AG08396 (cell line): ENCODE measurements at regions not wholly inside any gene's neighbourhood (a gene's known extent, or its start where the extent isn't known, plus 50 kb on each side); places are given as distances from the start of the nearest gene placed in this dataset.
"Not testable (repeated sequence)": the region's sequence is repeated elsewhere in the genome, so short reads cannot be mapped to it uniquely, and the experiment has no call there.

Experiments
- DNase-seq: peaks from one replicate; pipeline ENCODE4 v3.0.0; 2012; ENCODE audit warnings: low spot score, mixed read lengths

DNA sequence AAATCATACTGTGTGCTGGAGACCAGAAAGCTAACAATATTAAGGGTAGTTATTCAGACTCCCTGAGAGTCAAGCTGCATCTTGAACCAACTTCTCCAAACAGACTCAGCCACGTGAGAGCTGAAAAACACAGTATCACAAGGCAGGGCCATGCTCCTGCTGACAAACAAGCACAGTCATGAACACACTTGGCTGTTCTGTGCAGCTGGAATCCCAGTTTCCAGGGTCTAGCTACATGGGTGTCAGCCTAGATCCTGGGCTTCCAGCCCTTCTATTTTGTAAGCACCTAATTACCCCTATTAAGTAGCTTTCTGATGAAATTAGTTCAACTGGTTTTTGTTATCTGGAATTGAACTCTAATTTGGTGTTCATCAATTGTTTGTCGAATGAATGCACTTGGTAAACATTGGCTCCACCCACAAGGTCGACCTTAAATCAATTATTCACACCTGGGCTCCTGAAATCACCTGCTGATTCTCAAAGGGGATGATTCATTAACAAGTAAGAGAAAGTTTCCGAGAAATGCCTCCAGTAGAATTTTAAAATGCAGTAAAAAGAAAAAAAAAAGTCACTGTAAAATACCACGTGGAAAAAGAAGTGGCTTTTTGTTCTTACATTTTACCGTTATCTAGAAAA is 179.3 kb downstream of the ZC3H11B start:
- no peak for DNase-seq

- DNase-seq: no peak
Measured at GRCh38 chr1:219433001-219433400, 179.9 kb downstream of the ZC3H11B start.

DNA sequence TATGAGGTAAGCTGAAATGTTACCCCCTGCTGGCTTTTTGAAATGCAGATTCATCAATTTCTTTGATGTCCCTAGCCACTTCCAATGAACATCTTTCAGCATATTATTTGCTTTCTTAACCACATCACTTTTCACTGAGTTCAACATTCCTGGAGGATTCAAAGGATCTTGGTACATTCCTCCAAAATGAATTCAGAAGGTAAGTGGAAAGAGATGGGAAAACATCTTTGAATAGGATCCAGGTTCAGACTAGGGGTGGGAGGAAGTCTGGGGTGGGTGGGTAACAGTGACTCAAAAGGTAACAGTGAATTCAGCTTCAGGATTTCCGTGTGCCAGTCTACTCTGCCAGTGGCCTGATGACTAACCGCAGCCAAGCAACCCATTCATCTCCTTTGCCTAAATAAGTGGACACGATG is 180.7 kb downstream of the ZC3H11B start:
- no peak for DNase-seq

- no peak for DNase-seq
Measured at GRCh38 chr1:219430419-219430818, 182.5 kb downstream of the ZC3H11B start.

DNA sequence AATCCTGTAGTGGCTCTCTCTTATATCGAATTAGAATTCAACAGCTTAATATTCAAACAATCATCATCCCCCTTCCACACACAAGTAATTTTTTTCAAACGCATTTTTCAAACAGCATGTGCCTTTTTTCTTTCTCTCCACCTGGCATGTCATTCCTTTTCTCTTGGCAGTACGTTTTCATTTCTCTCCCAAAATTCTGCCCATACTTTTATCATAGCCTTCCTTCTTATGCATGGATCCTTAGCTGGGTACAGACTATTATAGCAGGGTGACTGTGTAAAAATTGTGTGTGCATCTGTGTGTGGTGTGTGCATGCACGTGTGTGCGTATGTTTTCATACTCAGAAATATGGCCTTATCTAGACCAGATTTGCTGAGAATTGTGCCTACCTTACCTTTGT is 184.3 kb downstream of the ZC3H11B start:
- DNase-seq: no peak

DNA sequence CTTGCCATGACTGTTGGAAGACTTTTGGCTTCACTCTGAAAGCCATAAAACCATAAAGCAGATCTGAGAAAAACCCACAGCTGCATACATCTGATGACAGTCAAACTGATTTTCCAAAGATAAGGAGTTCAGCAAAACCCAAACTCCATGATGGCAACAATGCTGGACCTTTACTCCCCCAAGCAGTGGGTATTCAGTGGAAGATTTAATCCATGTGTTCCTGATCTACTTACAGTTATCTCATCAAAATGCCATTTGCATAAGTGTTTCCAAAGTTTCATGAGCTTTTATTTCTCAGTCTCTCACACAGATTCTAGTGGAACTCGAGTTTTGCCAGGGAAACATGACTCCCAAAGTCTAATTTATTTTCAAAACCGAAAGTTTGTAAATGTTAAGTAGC is 184.9 kb downstream of the ZC3H11B start:
- no peak for DNase-seq

- DNase-seq: no peak
Measured at GRCh38 chr1:219427403-219427802, 185.5 kb downstream of the ZC3H11B start.

GRCh38 chr1:219422811-219423598 is 189.9 kb downstream of the ZC3H11B start:
- DNase-seq: peak; percentile 24

- DNase-seq: no peak
Measured at GRCh38 chr1:219420913-219421312, 192.0 kb downstream of the ZC3H11B start.

DNA sequence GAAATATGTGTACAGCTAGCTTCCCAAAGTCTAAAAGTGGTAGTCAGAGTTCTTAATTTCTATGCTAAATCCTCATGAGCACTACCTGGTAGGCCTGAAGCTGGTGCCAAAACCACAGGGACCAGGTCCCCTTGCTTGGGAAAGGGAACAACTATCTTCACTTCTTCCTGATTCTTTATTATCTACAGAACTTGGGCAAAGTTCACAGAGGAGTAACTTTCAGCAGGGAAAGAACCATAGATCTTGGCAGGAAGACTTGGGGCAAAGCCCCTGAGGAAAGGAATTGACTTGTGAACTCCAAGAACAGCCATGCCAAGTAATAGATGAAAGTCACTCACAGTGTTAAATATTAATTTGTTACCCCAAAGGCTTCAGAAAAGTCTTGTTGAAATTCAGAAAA is 193.0 kb downstream of the ZC3H11B start:
- no peak for DNase-seq

DNA sequence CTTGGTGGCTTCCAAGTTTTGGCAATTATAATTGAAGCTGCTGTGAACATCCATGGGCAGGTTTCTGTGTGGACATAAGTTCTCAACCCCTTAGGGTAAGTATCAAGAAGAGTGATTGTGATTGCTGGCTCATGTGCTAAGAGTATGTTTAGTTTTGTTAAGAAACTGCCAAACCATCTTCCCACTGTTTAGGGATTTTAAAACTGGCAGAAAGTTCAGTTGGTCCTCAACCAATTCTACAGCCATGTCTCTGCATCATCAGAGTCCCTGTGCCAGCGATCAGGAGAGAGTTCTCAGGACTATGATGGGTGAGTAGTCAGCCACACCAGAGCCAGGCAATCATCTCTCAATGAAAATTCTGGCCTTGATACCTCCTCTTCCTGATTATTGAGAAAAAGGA is 193.8 kb downstream of the ZC3H11B start:
- DNase-seq: no peak

- DNase-seq: no peak
Measured at GRCh38 chr1:219417610-219418009, 195.3 kb downstream of the ZC3H11B start.

DNA sequence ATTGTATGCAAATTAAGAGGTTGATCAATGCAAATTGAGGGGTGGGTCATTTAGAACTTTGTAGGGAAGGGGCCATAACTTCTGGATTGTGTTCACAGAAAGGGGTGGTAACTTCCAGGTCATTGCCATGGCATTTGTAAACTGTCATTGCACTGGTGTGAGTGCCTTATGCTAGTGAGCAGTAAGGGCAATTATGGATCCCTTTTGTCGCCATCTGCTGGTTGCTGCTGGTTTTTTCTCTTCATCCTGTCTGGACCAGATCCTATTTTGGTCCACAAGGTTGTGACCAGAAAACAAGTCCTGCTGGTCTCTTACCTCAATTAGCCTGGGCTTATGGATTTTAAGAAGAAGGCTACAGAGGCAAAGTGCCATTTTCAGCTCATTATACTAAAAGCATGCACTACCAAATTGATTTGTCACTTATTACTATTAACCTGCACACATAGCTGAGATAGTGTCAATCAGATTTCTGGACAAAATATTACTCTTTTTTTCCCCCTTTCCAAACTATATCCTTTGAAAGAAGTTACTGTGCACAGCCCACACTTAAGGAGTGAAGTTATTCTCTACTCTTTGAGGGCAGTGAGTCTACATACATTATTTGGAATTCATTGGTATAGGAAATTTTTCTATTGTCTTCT is 196.2 kb downstream of the ZC3H11B start:
- peak; percentile 25 for DNase-seq

GRCh38 chr1:219415915-219416314 is 197.0 kb downstream of the ZC3H11B start:
- no peak for DNase-seq

- no peak for DNase-seq
Measured at GRCh38 chr1:219415433-219415832, 197.5 kb downstream of the ZC3H11B start.

- DNase-seq: no peak
Measured at GRCh38 chr1:219414250-219414649, 198.7 kb downstream of the ZC3H11B start.

DNA sequence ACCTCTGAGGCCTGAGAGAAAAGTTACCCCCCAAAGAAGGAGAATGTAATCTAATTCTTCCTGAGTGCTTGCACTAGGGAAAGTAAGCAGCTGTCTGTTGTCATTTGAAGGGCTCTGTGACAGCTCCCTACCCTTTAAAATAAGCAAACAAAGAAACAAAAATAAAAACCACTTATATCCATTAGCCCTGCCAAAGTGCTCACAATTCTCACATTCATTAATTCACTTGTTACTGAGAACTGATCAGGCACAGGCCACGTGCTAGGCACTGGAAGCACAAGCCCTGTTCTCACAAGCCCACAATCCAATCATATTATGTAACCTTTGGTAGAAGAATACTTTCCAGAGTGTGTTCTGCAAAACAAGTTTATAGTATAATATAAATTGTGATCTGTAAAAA is 199.4 kb downstream of the ZC3H11B start:
- no peak for DNase-seq

DNA sequence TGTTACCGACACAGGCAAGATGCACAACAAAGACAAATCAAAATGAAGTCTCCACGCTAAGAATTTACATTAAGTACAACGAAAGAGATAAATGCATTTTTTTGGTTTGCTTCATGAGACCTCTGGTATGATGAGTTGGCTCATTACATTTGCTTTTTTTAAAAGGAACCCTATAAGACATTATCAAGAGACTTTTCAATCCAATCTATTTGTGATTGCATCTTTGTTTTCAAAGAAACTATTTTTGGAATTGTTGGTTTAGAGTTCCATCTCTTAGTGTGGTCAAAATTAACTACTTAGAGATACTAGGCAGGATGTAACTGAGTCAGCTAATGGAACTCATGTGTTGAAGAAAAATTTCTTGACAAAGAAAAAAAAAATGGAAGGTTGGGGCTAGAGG is 200.1 kb downstream of the ZC3H11B start:
- no peak for DNase-seq

DNA sequence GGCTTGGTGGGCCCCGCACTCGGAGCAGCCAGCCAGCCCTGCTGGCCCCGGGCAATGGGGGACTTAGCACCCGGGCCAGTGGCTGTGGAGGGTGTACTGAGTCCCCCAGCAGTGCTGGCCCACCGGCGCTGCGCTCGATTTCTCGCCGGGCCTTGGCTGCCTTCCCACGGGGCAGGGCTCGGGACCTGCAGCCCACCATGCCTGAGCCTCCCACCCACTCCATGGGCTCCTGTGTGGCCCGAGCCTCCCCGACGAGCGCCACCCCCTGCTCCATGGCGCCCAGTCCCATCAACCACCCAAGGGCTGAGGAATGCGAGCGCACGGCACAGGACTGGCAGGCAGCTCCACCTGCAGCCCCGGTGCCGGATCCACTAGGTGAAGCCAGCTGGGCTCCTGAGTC is 202.2 kb downstream of the ZC3H11B start:
- not testable (repeated sequence) for DNase-seq

DNA sequence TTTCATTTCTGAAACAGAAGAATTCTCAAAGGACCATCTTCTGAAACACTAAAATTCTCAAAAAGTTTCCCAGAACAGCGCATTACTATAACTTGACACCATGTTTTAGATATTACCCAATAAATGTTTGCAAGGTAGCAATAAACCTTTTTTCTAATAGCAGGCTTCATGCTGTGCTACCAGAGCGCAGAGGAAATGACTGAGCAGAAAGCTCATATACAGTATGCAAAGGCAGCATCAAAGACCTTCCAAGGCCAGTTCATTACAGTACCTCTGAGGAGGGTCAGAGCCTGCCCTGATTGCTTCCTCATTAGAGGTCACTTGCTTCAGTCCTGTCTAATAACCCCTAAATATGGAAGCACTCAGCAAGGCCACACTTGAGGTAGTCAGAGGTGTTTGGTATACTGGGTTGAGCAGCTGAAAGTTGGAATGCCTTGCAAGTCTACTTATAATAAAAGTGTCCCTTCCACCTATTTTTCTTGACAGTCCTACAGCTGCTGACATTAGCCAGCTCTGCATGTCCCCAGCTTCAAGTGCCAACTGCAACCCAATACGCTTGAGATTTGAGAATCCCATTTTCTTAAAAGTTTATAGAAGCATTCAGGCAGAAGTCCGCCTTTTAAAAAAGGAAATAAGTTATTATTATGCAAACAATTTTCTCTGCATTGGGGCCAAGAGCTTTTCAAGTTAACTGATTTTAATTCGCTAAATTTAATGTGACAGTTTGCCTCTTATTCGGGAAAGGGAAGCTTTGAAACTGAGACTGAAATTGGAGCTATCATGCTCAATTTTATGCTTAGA is 207.2 kb downstream of the ZC3H11B start:
- no peak for DNase-seq

GRCh38 chr1:219404629-219405028 is 208.3 kb downstream of the ZC3H11B start:
- DNase-seq: no peak

DNA sequence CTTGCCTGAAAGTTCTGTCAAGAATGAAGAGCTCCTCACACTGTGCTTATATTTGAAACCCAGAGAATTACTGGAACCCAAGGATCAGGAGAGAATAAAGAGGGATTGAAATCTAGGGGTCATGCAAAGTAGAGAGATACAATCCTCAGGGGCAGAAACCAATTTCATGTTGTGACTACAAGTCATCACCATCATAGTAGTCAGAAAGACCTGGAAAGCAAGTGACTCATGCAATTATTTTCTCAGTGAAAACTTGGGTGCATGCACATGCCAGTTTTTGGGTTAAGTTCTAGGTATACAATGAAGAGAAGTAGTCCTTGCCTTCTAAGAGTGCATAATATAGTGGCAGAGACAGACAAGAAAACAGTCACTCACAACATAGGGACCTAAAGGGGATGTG is 210.0 kb downstream of the ZC3H11B start:
- no peak for DNase-seq
